OCI-LY1 (cell line): ENCODE measurements at regions not wholly inside any gene's neighbourhood (a gene's known extent, or its start where the extent isn't known, plus 50 kb on each side); places are given as distances from the start of the nearest gene placed in this dataset.

Source experiments
- H2AFZ ChIP-seq: fragments of 200-600 bp; sonication (generic), shearing (Covaris generic); 2 replicates; pipeline ENCODE4 v1.6.0; 2014; ENCODE audit warnings: antibody characterized with exemption, mild to moderate bottlenecking, low read length
- H3F3A ChIP-seq: fragments of 200-600 bp; sonication (generic), shearing (Covaris generic); 2 replicates; pipeline ENCODE4 v1.6.0; 2014; ENCODE audit warnings: mild to moderate bottlenecking, antibody characterized with exemption, low read length, moderate library complexity; ENCODE audit not compliant: insufficient read depth
- H3K27ac ChIP-seq: fragments of 200-600 bp; sonication (generic); 2 replicates; pipeline ENCODE4 v1.5.1; 2014; ENCODE audit warnings: low read length, mixed run types, mild to moderate bottlenecking, low read depth; ENCODE audit not compliant: poor library complexity, severe bottlenecking
- H3K27me3 ChIP-seq: fragments of 200-600 bp; sonication (generic); 2 replicates; pipeline ENCODE4 v1.6.0; 2014; ENCODE audit warnings: antibody characterized with exemption, mild to moderate bottlenecking, low read length, moderate library complexity; ENCODE audit not compliant: insufficient read depth
- H3K36me3 ChIP-seq: fragments of 200-600 bp; sonication (generic); 2 replicates; pipeline ENCODE4 v1.6.1; 2014; ENCODE audit warnings: mild to moderate bottlenecking, antibody characterized with exemption, low read length, moderate library complexity, mixed read lengths; ENCODE audit not compliant: insufficient read depth
- H3K4me1 ChIP-seq: fragments of 200-600 bp; sonication (generic); 2 replicates; pipeline ENCODE4 v1.5.1; 2014; ENCODE audit warnings: mild to moderate bottlenecking, low read length, moderate library complexity; ENCODE audit not compliant: insufficient read depth, severe bottlenecking
- H3K4me2 ChIP-seq: fragments of 200-600 bp; sonication (generic), shearing (Covaris generic); 2 replicates; pipeline ENCODE4 v1.6.1; 2014; ENCODE audit warnings: low read length
- H3K4me3 ChIP-seq: fragments of 200-600 bp; sonication (generic); 2 replicates; pipeline ENCODE4 v1.5.1; 2014; ENCODE audit warnings: low read length, low read depth, mild to moderate bottlenecking, mixed read lengths; ENCODE audit not compliant: poor library complexity, severe bottlenecking
- H3K79me2 ChIP-seq: fragments of 200-600 bp; shearing (Covaris generic); 2 replicates; pipeline ENCODE4 v1.6.1; 2016; ENCODE audit warnings: mixed run types, low read length, mixed read lengths; ENCODE audit not compliant: insufficient read depth
- H3K9ac ChIP-seq: fragments of 200-600 bp; sonication (generic), shearing (Covaris generic); 2 replicates; pipeline ENCODE4 v1.6.1; 2014; ENCODE audit warnings: mild to moderate bottlenecking, low read length, mixed read lengths
- H3K9me2 ChIP-seq: fragments of 200-600 bp; sonication (generic), shearing (Covaris generic); 2 replicates; pipeline ENCODE4 v1.6.1; 2014; ENCODE audit warnings: low read depth, mild to moderate bottlenecking, low read length, mixed read lengths
- H3K9me3 ChIP-seq: fragments of 200-600 bp; shearing (Covaris generic); 2 replicates; pipeline ENCODE4 v1.6.1; 2014; ENCODE audit warnings: low read length, mixed read lengths
- H4K20me1 ChIP-seq: fragments of 200-600 bp; sonication (generic), shearing (Covaris generic); 2 replicates; pipeline ENCODE4 v1.6.0; 2016; ENCODE audit warnings: mild to moderate bottlenecking, low read length; ENCODE audit not compliant: insufficient read depth
- EZH2 ChIP-seq: fragments of 200-600 bp; sonication (generic), shearing (Covaris generic); IDR thresholded peaks from 2 replicates; pipeline ENCODE4 v1.8.0; 2017; ENCODE audit warnings: borderline replicate concordance, mixed run types, mild to moderate bottlenecking, antibody characterized with exemption, low read length, moderate library complexity, mixed read lengths
- TF ChIP-seq, protein P1 (sequence below): fragments of 200-600 bp; sonication (generic), shearing (Covaris generic); IDR thresholded peaks from 2 replicates; pipeline ENCODE4 v1.5.1; 2017; ENCODE audit warnings: mild to moderate bottlenecking, antibody characterized with exemption, low read length, moderate library complexity, mixed read lengths

DNA sequence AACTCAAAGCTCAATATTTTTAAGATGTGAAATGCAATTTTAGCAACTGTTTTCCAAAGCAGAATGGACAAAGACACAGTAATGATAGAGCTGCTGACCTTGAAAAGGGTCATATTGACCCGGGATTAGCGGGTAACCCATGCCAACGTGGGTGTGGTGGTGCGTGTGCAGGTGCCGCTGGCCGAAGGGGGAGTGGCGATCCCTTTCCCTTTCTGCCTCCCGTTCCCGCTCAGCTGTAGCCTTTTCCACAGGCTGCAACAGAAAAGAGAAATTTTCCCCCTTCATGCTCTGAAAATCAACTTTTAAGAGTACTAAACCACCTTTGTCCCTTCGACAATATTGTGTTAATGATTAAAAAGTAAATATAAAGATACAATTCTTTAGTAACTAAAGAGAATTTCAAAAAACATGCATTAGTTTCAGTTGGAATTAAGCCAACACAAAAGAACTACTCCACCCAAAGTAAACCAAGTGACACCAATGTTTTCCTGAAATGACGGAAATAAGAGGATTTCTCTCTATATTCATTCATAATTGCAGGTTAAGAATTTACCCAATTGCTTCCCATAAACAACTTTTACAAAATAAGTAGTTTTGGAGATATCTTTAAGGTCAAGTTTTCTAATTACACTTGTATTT is 105.2 kb downstream of the ZNF608 start:
- H3K9me3 ChIP-seq: no peaks in the 10 kb centered on the region
- no peak overlapping the region for H3K4me2 ChIP-seq

DNA sequence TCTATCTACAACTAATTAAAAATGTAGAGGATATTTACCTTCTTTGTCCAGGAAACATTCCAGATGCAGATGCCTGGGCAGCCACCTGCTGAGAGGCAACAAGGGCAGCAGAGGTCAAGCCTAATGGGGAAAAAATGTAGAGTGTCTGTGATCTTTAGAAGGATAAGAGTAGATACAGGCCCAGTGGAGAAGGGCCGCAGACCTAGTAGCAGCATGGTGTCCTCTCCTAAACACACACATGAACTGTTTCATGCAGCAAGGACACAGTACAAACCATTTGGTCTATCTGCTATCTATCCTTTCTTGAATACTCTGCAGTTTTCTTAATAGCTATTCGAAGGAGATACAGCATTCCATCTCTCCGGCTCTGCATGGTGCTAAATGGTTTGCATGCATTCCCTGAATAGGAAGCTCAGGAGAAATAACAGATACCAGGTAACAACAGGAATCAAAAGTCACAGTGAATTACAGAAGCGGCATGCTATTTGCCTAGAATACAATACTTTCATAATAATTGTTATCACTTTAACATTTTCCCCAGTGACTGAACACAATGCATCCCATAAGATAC is 107.3 kb downstream of the ZNF608 start:
- Histone ChIP-seq H3K4me2 (no peak overlapping the region), H3K4me3 (no peak overlapping the region), H4K20me1 (no peaks in the 10 kb centered on the region), H3F3A (no peaks in the 10 kb centered on the region), H3K9me3 (no peaks in the 10 kb centered on the region), H3K4me1 (peaks cover 24% of the 10 kb centered on the region), H3K27ac (no peak overlapping the region), H3K36me3 (peaks cover 92% of the 10 kb centered on the region), H2AFZ (no peak overlapping the region), H3K27me3 (no peaks in the 10 kb centered on the region), H3K79me2 (no peaks in the 10 kb centered on the region), H3K9ac (no peak overlapping the region), H3K9me2 (no peaks in the 10 kb centered on the region)
- TF ChIP-seq EZH2: no peak
- TF ChIP-seq, protein P1, sequence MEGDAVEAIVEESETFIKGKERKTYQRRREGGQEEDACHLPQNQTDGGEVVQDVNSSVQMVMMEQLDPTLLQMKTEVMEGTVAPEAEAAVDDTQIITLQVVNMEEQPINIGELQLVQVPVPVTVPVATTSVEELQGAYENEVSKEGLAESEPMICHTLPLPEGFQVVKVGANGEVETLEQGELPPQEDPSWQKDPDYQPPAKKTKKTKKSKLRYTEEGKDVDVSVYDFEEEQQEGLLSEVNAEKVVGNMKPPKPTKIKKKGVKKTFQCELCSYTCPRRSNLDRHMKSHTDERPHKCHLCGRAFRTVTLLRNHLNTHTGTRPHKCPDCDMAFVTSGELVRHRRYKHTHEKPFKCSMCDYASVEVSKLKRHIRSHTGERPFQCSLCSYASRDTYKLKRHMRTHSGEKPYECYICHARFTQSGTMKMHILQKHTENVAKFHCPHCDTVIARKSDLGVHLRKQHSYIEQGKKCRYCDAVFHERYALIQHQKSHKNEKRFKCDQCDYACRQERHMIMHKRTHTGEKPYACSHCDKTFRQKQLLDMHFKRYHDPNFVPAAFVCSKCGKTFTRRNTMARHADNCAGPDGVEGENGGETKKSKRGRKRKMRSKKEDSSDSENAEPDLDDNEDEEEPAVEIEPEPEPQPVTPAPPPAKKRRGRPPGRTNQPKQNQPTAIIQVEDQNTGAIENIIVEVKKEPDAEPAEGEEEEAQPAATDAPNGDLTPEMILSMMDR: no peak

More for the DNA sequence above, 105.2 kb downstream of the ZNF608 start:
- H3K9ac ChIP-seq: no peak overlapping the region
- H3F3A ChIP-seq: no peaks in the 10 kb centered on the region
- H3K27me3 ChIP-seq: no peaks in the 10 kb centered on the region
- peaks cover 44% of the 10 kb centered on the region for H3K4me1 ChIP-seq
- H3K9me2 ChIP-seq: no peaks in the 10 kb centered on the region
- H2AFZ ChIP-seq: no peak overlapping the region
- TF ChIP-seq, protein P1: no peak
- TF ChIP-seq EZH2: no peak
- H3K27ac ChIP-seq: no peak overlapping the region
- H4K20me1 ChIP-seq: no peaks in the 10 kb centered on the region
- peaks cover 87% of the 10 kb centered on the region for H3K36me3 ChIP-seq
- H3K79me2 ChIP-seq: no peaks in the 10 kb centered on the region
- H3K4me3 ChIP-seq: no peak overlapping the region

DNA sequence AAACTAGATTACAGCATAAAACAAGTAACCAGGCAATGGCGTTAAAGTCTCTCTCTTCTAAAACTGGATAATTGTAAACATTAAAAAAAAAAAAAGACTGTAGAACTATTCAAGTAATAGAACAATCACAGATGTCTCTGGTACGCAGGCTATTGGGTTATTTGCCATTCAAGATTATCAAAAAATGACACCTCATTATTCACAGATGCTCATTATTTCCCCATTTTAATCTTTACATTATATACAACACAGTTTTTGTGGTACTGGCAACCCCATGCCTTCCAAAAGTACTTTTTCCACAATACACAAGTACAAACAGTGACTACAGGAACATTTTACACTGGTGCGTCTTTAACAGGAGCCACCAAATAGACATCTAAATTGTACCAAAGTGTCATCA is 109.4 kb downstream of the ZNF608 start:
- H3K9me3 ChIP-seq: no peaks in the 10 kb centered on the region
- H2AFZ ChIP-seq: no peak overlapping the region
- H3K9ac ChIP-seq: no peak overlapping the region
- peaks cover 87% of the 10 kb centered on the region for H3K36me3 ChIP-seq
- H3K9me2 ChIP-seq: no peaks in the 10 kb centered on the region
- H3K79me2 ChIP-seq: no peaks in the 10 kb centered on the region
- no peak overlapping the region for H3K4me3 ChIP-seq
- H3K4me2 ChIP-seq: no peak overlapping the region
- no peaks in the 10 kb centered on the region for H3K27me3 ChIP-seq
- H4K20me1 ChIP-seq: no peaks in the 10 kb centered on the region
- TF ChIP-seq, protein P1: no peak
- no peak for TF ChIP-seq EZH2
- H3F3A ChIP-seq: no peaks in the 10 kb centered on the region
- H3K27ac ChIP-seq: no peak overlapping the region
- peaks cover 3% of the 10 kb centered on the region for H3K4me1 ChIP-seq
